ENCODE measurements at regions not wholly inside any gene's neighbourhood (a gene's known extent, or its start where the extent isn't known, plus 50 kb on each side); places are given as distances from the start of the nearest gene placed in this dataset.

DNA sequence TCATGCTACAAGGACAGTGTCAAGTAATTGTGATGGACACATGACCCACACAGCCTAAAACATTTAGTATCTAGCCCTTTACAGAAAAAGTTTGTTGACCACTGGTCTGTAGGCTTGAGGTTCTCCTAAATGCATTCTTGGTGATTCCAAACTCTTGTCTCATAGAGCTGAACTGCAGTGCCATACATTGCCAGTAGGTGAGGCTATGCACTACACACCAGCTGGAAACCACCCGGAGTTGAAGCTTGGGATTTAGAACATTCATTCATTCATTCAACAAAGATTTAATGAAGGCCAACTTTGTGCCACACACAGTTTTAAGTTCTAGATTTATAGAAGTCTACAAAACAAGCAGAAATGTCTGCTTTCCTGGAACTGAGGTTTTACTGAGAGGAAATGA is 77.3 kb upstream of the TCF7L2 start:
- H3K4me1 ChIP-seq (replicated peaks in 1 of 2; ENCODE audit: control insufficient read depth in 2 of 2, insufficient read depth in 2 of 2, low read length in 2 of 2): no peaks in the 10 kb centered on the region
- TF ChIP-seq ZNF764 (CRISPR knock-in tag; IDR thresholded peaks at IDR 0.05; ENCODE audit: low read depth) (peak; percentile 97), RAD21 (CRISPR knock-in tag; conservative IDR thresholded peaks at IDR 0.05 in 1 of 2, IDR thresholded peaks at IDR 0.05 in 1 of 2) (peak in 1 of 2 experiments; percentile 26; a peak in 1 of 4 replicates), SMAD2 (IDR thresholded peaks at IDR 0.05; ENCODE audit: low read depth, low read length) (no peak), CBX3 (IDR thresholded peaks at IDR 0.05; ENCODE audit: borderline replicate concordance in 1 of 2, low read length in 2 of 2) (peak in 1 of 2 experiments; percentile 82; a peak in 2 of 3 replicates), ZNF24 (IDR thresholded peaks at IDR 0.05) (peak; percentile 74)
- TF ChIP-seq, protein P1, sequence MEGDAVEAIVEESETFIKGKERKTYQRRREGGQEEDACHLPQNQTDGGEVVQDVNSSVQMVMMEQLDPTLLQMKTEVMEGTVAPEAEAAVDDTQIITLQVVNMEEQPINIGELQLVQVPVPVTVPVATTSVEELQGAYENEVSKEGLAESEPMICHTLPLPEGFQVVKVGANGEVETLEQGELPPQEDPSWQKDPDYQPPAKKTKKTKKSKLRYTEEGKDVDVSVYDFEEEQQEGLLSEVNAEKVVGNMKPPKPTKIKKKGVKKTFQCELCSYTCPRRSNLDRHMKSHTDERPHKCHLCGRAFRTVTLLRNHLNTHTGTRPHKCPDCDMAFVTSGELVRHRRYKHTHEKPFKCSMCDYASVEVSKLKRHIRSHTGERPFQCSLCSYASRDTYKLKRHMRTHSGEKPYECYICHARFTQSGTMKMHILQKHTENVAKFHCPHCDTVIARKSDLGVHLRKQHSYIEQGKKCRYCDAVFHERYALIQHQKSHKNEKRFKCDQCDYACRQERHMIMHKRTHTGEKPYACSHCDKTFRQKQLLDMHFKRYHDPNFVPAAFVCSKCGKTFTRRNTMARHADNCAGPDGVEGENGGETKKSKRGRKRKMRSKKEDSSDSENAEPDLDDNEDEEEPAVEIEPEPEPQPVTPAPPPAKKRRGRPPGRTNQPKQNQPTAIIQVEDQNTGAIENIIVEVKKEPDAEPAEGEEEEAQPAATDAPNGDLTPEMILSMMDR (IDR thresholded peaks at IDR 0.05 in 2 of 3, conservative IDR thresholded peaks at IDR 0.05 in 1 of 3; ENCODE audit: insufficient read depth in 2 of 3, low read depth in 1 of 3, low read length in 3 of 3): peak in 1 of 3 experiments; percentile 32; a peak in 3 of 6 replicates
- no peak for DNase-seq (ENCODE audit: extremely low read depth in 1 of 4, low spot score in 3 of 4)
- no peak overlapping the region for H2AFZ ChIP-seq (ENCODE audit: low read depth, low read length)
- intact Hi-C loops (cut with micrococcal nuclease) (no loop called here), in situ Hi-C loops (cut with MboI) (no loop called here)
- H3K9me1 ChIP-seq (ENCODE audit: control insufficient read depth, insufficient read depth, low read length): no peaks in the 10 kb centered on the region
- no peak for ATAC-seq
- no peaks in the 10 kb centered on the region for H3K36me3 ChIP-seq (ENCODE audit: control insufficient read depth, insufficient read depth, low read length)
- H3K9ac ChIP-seq (ENCODE audit: insufficient read depth in 1 of 2, low read depth in 2 of 2, low read length in 2 of 2): no peak overlapping the region
- ChIA-PET POLR2A (no interaction called here), CTCF (ENCODE audit: low intra/inter-chr PET ratio) (no interaction called here)
- BruUV-seq (replicated peaks): no TSS peak
- no peaks in the 10 kb centered on the region for H4K20me1 ChIP-seq (replicated peaks; ENCODE audit: control insufficient read depth, insufficient read depth, low read length)
- no peaks in the 10 kb centered on the region for H3K79me2 ChIP-seq (ENCODE audit: control insufficient read depth, insufficient read depth, low read length)
- H3K4me2 ChIP-seq (ENCODE audit: insufficient read depth, low read length): no peak overlapping the region
- H3K9me3 ChIP-seq (replicated peaks; ENCODE audit: control insufficient read depth, insufficient read depth, low read depth, low read length): no peaks in the 10 kb centered on the region
- no peak overlapping the region for H3K27ac ChIP-seq (ENCODE audit: extremely low read depth, low read depth, low read length)
- WGBS (ENCODE audit: insufficient coverage, low coverage, missing lambda C conversion rate): 0% methylated on average over 1 of the region's 1 CpG
- no peak overlapping the region for H3K4me3 ChIP-seq
- H3K27me3 ChIP-seq (ENCODE audit: control insufficient read depth in 2 of 2, insufficient read depth in 2 of 2, low read length in 2 of 2): no peaks in the 10 kb centered on the region; a peak in 1 of 5 replicates
- no peak for FAIRE-seq

Measured in K562 (cell line).